Smooth muscle cell (in vitro differentiated cells): ENCODE measurements at regions not wholly inside any gene's neighbourhood (a gene's known extent, or its start where the extent isn't known, plus 50 kb on each side); places are given as distances from the start of the nearest gene placed in this dataset.
A peak's percentile ranks its signal among the peaks of the same experiment; 100 is the strongest.

Experiments
- DNase-seq: peaks from one replicate; lab custom pipeline; 2025; ENCODE audit not compliant: unreplicated experiment; lab: John Stamatoyannopoulos, UW
- H2AFZ ChIP-seq: fragments of 200-600 bp; sonication (generic); 2 replicates; pipeline ENCODE4 v1.6.0; 2016; ENCODE audit warnings: antibody characterized with exemption, low read depth, mild to moderate bottlenecking
- H3F3A ChIP-seq: fragments of 200-600 bp; sonication (generic); 2 replicates; pipeline ENCODE4 v1.6.0; 2017; ENCODE audit warnings: antibody characterized with exemption, low read depth
- H3K27ac ChIP-seq: fragments of 200-600 bp; sonication (generic); 2 replicates; pipeline ENCODE4 v1.5.1; 2016; ENCODE audit warnings: low read depth, mild to moderate bottlenecking
- H3K27me3 ChIP-seq: fragments of 200-600 bp; sonication (generic); 2 replicates; pipeline ENCODE4 v1.6.1; 2016; ENCODE audit warnings: low read depth, mild to moderate bottlenecking
- H3K36me3 ChIP-seq: fragments of 200-600 bp; sonication (generic); 2 replicates; pipeline ENCODE4 v1.5.1; 2016; ENCODE audit warnings: low read depth
- H3K4me1 ChIP-seq: fragments of 200-600 bp; sonication (generic); 2 replicates; pipeline ENCODE4 v1.5.1; 2016; ENCODE audit warnings: low read depth
- H3K4me2 ChIP-seq: fragments of 200-600 bp; sonication (generic); 2 replicates; pipeline ENCODE4 v1.6.0; 2016; ENCODE audit warnings: mild to moderate bottlenecking
- H3K4me3 ChIP-seq: fragments of 200-600 bp; sonication (generic); 2 replicates; pipeline ENCODE4 v1.5.1; 2016; ENCODE audit warnings: mild to moderate bottlenecking
- H3K79me2 ChIP-seq: fragments of 200-600 bp; sonication (generic); 2 replicates; pipeline ENCODE4 v1.6.0; 2016; ENCODE audit warnings: low read depth, mild to moderate bottlenecking
- H3K9ac ChIP-seq: fragments of 200-600 bp; sonication (generic); 2 replicates; pipeline ENCODE4 v1.6.0; 2016; ENCODE audit warnings: low read depth
- H3K9me3 ChIP-seq: fragments of 200-600 bp; sonication (generic); replicated peaks from 2 replicates; pipeline ENCODE4 v1.5.1; 2016; ENCODE audit warnings: low read depth
- H4K20me1 ChIP-seq: fragments of 200-600 bp; sonication (generic); 2 replicates; pipeline ENCODE4 v1.6.0; 2016; ENCODE audit warnings: low read depth
- CTCF ChIP-seq: fragments of 200-600 bp; sonication (generic); IDR thresholded peaks from 2 replicates; pipeline ENCODE4 v1.5.1; 2017; ENCODE audit warnings: borderline replicate concordance, mild to moderate bottlenecking, antibody characterized with exemption; ENCODE audit not compliant: insufficient read depth, poor library complexity, severe bottlenecking
- WGBS: methylation state at CpG from one replicate; pipeline ENCODE4 v1.1.7; 2016; ENCODE audit warnings: low lambda C conversion rate; 5-methylcytosine and 5-hydroxymethylcytosine counted together

GRCh38 chr3:194275291-194275690 is 75.8 kb downstream of the CPN2 start:
- peaks cover 52% of the 10 kb centered on the region for H3K4me1 ChIP-seq
- H3K27ac ChIP-seq: no peak overlapping the region
- no peak for TF ChIP-seq CTCF
- WGBS: 90% methylated on average over 8 of the region's 8 CpGs
- H3K27me3 ChIP-seq: no peaks in the 10 kb centered on the region
- no peaks in the 10 kb centered on the region for H3K36me3 ChIP-seq
- H4K20me1 ChIP-seq: no peaks in the 10 kb centered on the region
- H2AFZ ChIP-seq: no peak overlapping the region
- H3F3A ChIP-seq: peaks cover 16% of the 10 kb centered on the region
- no peak for DNase-seq
- H3K9ac ChIP-seq: no peak overlapping the region
- H3K79me2 ChIP-seq: no peaks in the 10 kb centered on the region
- H3K4me3 ChIP-seq: no peak overlapping the region
- no peaks in the 10 kb centered on the region for H3K9me3 ChIP-seq
- no peak overlapping the region for H3K4me2 ChIP-seq

GRCh38 chr3:194275721-194276120 is 75.4 kb downstream of the CPN2 start:
- 64% methylated on average over 7 of the region's 8 CpGs for WGBS

GRCh38 chr3:194276768-194277103 is 74.4 kb downstream of the CPN2 start:
- Histone ChIP-seq H3K4me3 (no peak overlapping the region), H2AFZ (no peak overlapping the region), H3K9me3 (no peaks in the 10 kb centered on the region), H4K20me1 (no peaks in the 10 kb centered on the region), H3K79me2 (no peaks in the 10 kb centered on the region), H3K4me1 (peaks cover 41% of the 10 kb centered on the region), H3K9ac (no peak overlapping the region), H3K4me2 (peak overlapping the region; percentile 1), H3K27me3 (no peaks in the 10 kb centered on the region), H3K27ac (no peak overlapping the region), H3F3A (peaks cover 16% of the 10 kb centered on the region), H3K36me3 (no peaks in the 10 kb centered on the region)
- TF ChIP-seq CTCF: no peak
- 85% methylated on average over 4 of the region's 4 CpGs for WGBS
- no peak for DNase-seq

More at GRCh38 chr3:194275721-194276120, 75.4 kb downstream of the CPN2 start:
- Histone ChIP-seq H3K27ac (no peak overlapping the region), H3K9ac (no peak overlapping the region), H3K36me3 (no peaks in the 10 kb centered on the region), H2AFZ (no peak overlapping the region), H3K4me2 (no peak overlapping the region), H3K4me3 (no peak overlapping the region), H4K20me1 (no peaks in the 10 kb centered on the region), H3F3A (peaks cover 16% of the 10 kb centered on the region), H3K27me3 (no peaks in the 10 kb centered on the region), H3K9me3 (no peaks in the 10 kb centered on the region), H3K4me1 (peaks cover 48% of the 10 kb centered on the region), H3K79me2 (no peaks in the 10 kb centered on the region)
- no peak for DNase-seq
- no peak for TF ChIP-seq CTCF

- peaks cover 16% of the 10 kb centered on the region for H3F3A ChIP-seq
- no peaks in the 10 kb centered on the region for H3K79me2 ChIP-seq
- DNase-seq: no peak
- no peaks in the 10 kb centered on the region for H3K9me3 ChIP-seq
- no peak overlapping the region for H3K9ac ChIP-seq
- no peaks in the 10 kb centered on the region for H3K36me3 ChIP-seq
- no peaks in the 10 kb centered on the region for H3K27me3 ChIP-seq
- peak overlapping the region; percentile 53 for H2AFZ ChIP-seq
- peak overlapping the region; percentile 1 for H3K4me2 ChIP-seq
- peaks cover 41% of the 10 kb centered on the region for H3K4me1 ChIP-seq
- 68% methylated on average over 11 of the region's 16 CpGs for WGBS
- H3K4me3 ChIP-seq: no peak overlapping the region
- H4K20me1 ChIP-seq: no peaks in the 10 kb centered on the region
- peak overlapping the region; percentile 3 for H3K27ac ChIP-seq
- TF ChIP-seq CTCF: no peak
These were observed 73.9 kb downstream of the CPN2 start for GRCh38 chr3:194277104-194277785.
